HG03280 (cell line): ENCODE measurements at regions not wholly inside any gene's neighbourhood (a gene's known extent, or its start where the extent isn't known, plus 50 kb on each side); places are given as distances from the start of the nearest gene placed in this dataset.
"Not testable (repeated sequence)": the region's sequence is repeated elsewhere in the genome, so short reads cannot be mapped to it uniquely, and the experiment has no call there.

Experiments
- ATAC-seq: cut with Tn5 transposase; IDR thresholded peaks from one replicate; pipeline ENCODE4 v1.9.1; 2021; ENCODE audit warnings: mild to moderate bottlenecking, moderate library complexity; ENCODE audit not compliant: unreplicated experiment

- no peak for ATAC-seq
These were observed 438.9 kb downstream of the NAV3 start for GRCh38 chr12:78269620-78270019.

DNA sequence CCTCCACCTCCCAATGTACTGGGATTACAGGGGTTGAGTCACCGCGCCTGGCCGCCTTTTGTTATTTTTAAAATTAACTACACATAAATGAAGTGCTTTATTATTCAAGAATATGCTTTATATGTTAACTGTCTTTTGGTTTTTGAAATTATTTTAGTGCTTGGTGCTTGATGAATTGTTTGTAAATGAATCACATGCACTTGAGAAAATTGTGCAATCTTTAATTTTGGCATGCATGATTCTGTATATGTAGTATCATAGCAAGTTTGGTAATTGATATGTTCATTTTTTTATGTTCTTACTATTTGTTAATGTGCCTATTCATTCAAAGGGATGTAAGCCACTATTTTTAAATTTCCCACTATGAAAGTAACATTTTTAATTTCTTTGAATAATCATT, 440.9 kb downstream of the NAV3 start:
- ATAC-seq = no peak

GRCh38 chr12:78275886-78276285, 445.2 kb downstream of the NAV3 start:
- ATAC-seq = no peak

- ATAC-seq = no peak
These were observed 448.1 kb downstream of the NAV3 start for GRCh38 chr12:78278706-78279190.

GRCh38 chr12:78279567-78279966, 448.9 kb downstream of the NAV3 start:
- no peak for ATAC-seq

- ATAC-seq = not testable (repeated sequence)
These were observed 450.4 kb downstream of the NAV3 start for GRCh38 chr12:78281102-78281501.

- ATAC-seq = no peak
These were observed 453.7 kb downstream of the NAV3 start for GRCh38 chr12:78284417-78284816.

- no peak for ATAC-seq
These were observed 460.1 kb downstream of the NAV3 start for GRCh38 chr12:78290606-78291345.

DNA sequence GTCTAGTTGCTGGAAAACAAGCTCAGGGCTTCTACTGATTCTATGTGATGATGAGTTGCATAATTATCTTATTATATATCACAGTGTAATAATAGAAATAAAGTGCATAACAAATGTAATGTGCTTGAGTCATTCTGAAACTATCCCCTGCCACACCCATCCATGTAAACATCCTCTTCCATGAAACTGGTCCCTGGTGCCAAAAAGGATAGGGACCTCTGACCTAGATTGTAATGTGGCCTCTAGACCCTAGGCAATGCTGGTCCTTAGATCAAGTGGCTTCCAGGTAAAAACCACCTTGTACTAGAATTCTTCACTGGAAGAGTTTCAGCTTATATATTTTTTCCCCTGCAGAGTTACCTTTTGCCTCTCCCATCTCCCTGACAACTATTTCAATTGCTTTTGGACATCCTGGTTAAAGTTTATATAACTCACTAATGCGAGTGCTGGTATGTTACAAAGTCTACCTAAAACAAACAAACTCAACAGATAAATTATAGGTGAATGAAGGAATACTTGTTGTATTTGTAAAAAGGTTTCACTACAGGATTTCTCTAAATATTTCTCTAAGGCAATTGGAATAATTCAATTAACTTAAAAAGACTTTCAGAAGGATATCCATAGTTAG, 462.5 kb downstream of the NAV3 start:
- ATAC-seq = no peak

GRCh38 chr12:78301282-78301681, 470.6 kb downstream of the NAV3 start:
- ATAC-seq = not testable (repeated sequence)

GRCh38 chr12:78305808-78306207, 475.1 kb downstream of the NAV3 start:
- no peak for ATAC-seq

- ATAC-seq = no peak
These were observed 475.5 kb downstream of the NAV3 start for GRCh38 chr12:78306236-78306635.

DNA sequence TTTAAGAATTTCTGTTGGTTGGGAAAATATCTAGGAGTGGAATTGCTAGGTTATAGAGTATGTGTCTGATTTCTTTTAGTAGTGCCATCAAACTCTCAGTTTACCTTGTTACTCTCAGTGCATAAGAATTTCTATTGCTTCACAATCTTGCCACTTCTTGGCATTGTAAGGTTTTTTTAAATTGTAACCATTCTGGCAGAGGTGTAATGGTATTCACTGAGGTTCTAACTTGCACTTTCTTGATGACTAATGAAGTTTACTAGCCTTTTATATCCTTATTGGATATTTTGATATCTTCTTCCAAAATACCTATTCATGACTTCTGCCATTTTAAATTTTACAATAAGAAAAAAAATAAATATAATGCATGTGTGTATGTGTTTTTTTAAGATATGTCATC, 478.0 kb downstream of the NAV3 start:
- ATAC-seq = no peak

GRCh38 chr12:78315028-78315427, 484.3 kb downstream of the NAV3 start:
- no peak for ATAC-seq

DNA sequence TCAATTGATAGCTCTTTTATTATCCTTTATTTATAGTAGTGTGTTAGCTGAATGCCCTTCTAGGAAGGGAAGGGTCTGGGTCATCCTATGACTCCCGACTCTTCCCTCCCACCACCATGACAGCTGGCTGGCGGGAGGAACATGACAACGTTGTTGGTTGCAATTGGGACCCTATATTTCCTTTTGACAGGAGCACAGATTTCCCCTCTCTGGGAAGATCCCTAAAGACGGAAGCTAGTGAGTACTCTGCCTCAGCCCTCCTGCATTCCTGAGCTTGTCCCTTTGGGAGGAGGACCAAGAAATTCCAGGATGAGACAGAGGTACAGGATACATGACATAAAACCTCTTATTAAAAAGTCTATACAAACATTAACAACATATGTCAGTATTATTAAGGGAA, 485.4 kb downstream of the NAV3 start:
- no peak for ATAC-seq

- ATAC-seq = no peak
These were observed 486.2 kb downstream of the NAV3 start for GRCh38 chr12:78316631-78317468.

DNA sequence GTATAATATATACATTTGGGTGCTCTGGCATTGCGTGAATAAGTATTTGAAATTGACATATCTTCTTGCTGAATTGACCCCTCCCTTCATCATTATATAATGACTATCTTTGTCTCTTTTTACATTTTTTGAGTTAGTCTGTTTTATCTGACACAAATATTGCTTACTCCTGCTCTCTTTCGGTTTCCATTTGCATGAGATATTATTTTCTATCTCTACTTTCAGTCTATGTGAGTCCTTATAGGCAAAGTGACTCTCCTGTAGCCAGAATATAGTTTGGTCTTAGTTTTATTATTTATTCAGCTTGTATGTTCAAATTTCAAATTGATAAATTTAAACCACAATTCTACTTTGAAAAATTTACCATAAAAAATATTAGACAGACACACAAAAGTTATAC, 491.0 kb downstream of the NAV3 start:
- no peak for ATAC-seq

DNA sequence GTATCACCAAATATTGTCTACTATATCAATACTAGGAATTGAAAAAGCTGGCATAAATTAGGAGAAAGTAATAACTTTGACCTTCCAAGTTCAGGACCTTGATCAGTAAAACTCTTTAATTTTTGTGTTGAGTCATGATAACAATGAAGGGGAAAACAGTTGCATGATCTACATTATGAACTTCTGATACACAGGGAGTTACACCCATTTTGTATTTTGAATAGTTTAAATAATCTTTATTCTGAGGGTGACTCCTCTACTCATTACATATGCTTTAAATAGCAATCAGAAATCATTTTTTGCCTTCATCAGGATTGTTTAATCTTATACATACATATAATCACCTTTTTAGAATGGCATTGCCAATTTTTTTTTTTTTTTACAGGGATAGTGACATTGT, 492.5 kb downstream of the NAV3 start:
- ATAC-seq = no peak

DNA sequence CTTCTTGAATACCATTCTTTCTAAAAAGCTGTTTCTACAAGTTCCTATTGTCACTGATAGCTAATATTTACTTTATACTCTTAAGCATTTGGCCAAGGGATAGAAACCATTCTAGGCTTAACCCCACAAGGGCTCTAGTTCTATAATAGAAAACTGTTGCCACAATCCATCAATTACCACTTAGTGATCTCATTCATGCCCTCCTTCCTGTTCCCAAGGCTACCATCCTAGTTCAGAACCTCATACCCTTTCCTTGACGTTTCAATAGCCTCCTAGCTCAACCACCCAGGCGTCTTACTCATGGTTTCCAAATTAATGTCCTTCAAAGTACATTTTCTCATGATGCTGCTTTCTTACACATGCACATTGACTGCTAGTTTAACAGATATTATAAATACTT, 493.5 kb downstream of the NAV3 start:
- ATAC-seq = no peak

GRCh38 chr12:78328524-78328923, 497.8 kb downstream of the NAV3 start:
- no peak for ATAC-seq

- ATAC-seq = no peak
These were observed 499.4 kb downstream of the NAV3 start for GRCh38 chr12:78330131-78330530.

GRCh38 chr12:78331181-78331580, 500.5 kb downstream of the NAV3 start:
- ATAC-seq = no peak
